ENCODE measurements at regions not wholly inside any gene's neighbourhood (a gene's known extent, or its start where the extent isn't known, plus 50 kb on each side); places are given as distances from the start of the nearest gene placed in this dataset.

- DNase-seq, result peak; percentile 9
These were observed 1560.4 kb downstream of the OTOL1 start for GRCh38 chr3:163056874-163057497.

GRCh38 chr3:163058031-163058854 lies 1561.6 kb downstream of the OTOL1 start:
- no peak for DNase-seq

GRCh38 chr3:163071713-163072112 lies 1575.1 kb downstream of the OTOL1 start:
- DNase-seq, result no peak
